ES-I3 (cell line): ENCODE measurements at regions not wholly inside any gene's neighbourhood (a gene's known extent, or its start where the extent isn't known, plus 50 kb on each side); places are given as distances from the start of the nearest gene placed in this dataset.
"Not testable (repeated sequence)": the region's sequence is repeated elsewhere in the genome, so short reads cannot be mapped to it uniquely, and the experiment has no call there.

ENCODE experiments used
- H3K36me3 ChIP-seq: 2 replicates; pipeline ENCODE4 v1.6.1; 2013; ENCODE audit warnings: mild to moderate bottlenecking, low read length, control low read depth, moderate library complexity; ENCODE audit not compliant: insufficient read depth
- H3K4me1 ChIP-seq: 2 replicates; pipeline ENCODE4 v1.6.1; 2013; ENCODE audit warnings: mild to moderate bottlenecking, control low read depth, low read length; ENCODE audit not compliant: insufficient read depth
- H3K9ac ChIP-seq: 2 replicates; pipeline ENCODE4 v1.6.1; 2013; ENCODE audit warnings: low read depth, mild to moderate bottlenecking, low read length, moderate library complexity
- H3K9me3 ChIP-seq: 2 replicates; pipeline ENCODE4 v1.6.1; 2013; ENCODE audit warnings: mild to moderate bottlenecking, low read length, moderate library complexity; ENCODE audit not compliant: control insufficient read depth, insufficient read depth

DNA sequence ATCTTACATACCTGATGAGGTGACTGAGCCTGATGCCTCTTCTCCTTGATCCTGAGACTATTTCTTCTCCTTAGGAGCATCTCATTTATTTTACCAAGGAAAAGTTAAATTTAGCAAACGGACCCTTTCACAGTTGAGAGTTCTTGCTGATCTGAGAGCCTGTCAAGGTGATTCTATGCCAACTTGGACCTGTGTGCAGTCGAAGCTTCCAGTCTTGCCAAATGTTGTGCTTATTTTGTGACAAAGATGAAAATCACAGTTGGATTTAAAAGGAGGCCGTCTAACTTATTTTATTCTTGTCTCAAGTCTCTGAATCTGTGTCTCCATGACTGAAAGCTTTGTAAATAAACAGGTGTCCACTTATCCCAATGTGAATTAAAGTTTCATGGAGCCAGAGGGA lies 296.3 kb upstream of the EPHA3 start:
- Histone ChIP-seq H3K9me3 (no peaks in the 10 kb centered on the region), H3K4me1 (peaks cover 4% of the 10 kb centered on the region; the same call in 1 of the 2 replicates), H3K36me3 (no peaks in the 10 kb centered on the region), H3K9ac (no peak overlapping the region)

DNA sequence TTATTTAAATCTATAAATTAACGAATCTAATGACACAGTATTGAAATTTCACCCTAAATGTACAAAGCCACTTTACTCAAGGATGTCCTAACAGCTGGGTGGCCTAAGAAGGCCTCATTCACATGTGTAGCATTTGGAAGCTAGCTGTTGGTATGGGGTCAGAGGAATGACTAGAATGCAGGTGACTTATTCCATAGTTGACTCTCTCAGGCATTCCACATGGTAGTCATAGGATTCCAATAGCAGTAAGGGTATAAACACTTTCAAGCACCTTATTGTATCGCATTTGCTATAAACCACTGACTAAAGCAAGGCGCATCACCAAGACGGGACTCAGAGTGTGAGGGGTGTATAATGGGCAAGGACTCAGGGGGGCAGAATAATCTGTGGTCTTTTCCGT lies 294.8 kb upstream of the EPHA3 start:
- H3K36me3 ChIP-seq: no peaks in the 10 kb centered on the region
- no peak overlapping the region for H3K9ac ChIP-seq
- no peaks in the 10 kb centered on the region for H3K9me3 ChIP-seq
- H3K4me1 ChIP-seq: peaks cover 4% of the 10 kb centered on the region; the same call in 1 of the 2 replicates

DNA sequence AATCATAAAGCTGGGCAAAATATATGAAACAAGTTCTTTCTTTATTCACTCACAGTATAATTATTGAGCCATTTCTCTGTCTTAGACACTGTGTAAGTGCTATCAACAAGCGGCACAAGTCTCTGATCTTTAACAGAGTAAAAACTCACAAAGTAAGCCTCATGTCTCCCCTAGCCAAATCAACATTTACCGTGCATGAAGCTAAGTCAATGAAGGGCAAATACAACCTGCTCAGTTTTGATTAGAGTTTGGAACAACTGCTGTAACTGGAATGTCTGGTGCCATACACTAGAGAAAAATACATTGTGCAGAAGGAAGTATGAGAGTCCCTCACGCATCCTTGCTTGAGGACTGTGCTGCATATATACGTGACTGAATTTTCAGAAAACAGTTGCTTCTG lies 291.0 kb upstream of the EPHA3 start:
- H3K36me3 ChIP-seq: no peaks in the 10 kb centered on the region
- H3K9me3 ChIP-seq: no peaks in the 10 kb centered on the region
- H3K9ac ChIP-seq: no peak overlapping the region
- H3K4me1 ChIP-seq: no peaks in the 10 kb centered on the region

- H3K9ac ChIP-seq: no peak overlapping the region
- no peaks in the 10 kb centered on the region for H3K4me1 ChIP-seq
- no peaks in the 10 kb centered on the region for H3K36me3 ChIP-seq
- H3K9me3 ChIP-seq: no peaks in the 10 kb centered on the region
Observed at GRCh38 chr3:88824666-88825564, 282.5 kb upstream of the EPHA3 start.

GRCh38 chr3:88828466-88828865 lies 279.0 kb upstream of the EPHA3 start:
- H3K4me1 ChIP-seq: no peaks in the 10 kb centered on the region
- H3K36me3 ChIP-seq: no peaks in the 10 kb centered on the region
- no peaks in the 10 kb centered on the region for H3K9me3 ChIP-seq
- H3K9ac ChIP-seq: no peak overlapping the region

GRCh38 chr3:88852606-88853005 lies 254.8 kb upstream of the EPHA3 start:
- Histone ChIP-seq H3K36me3 (no peaks in the 10 kb centered on the region), H3K9ac (no peak overlapping the region), H3K4me1 (no peaks in the 10 kb centered on the region), H3K9me3 (no peaks in the 10 kb centered on the region)

- Histone ChIP-seq H3K36me3 (no peaks in the 10 kb centered on the region), H3K4me1 (no peaks in the 10 kb centered on the region), H3K9ac (no peak overlapping the region), H3K9me3 (no peaks in the 10 kb centered on the region)
Observed at GRCh38 chr3:88863196-88863595, 244.2 kb upstream of the EPHA3 start.

DNA sequence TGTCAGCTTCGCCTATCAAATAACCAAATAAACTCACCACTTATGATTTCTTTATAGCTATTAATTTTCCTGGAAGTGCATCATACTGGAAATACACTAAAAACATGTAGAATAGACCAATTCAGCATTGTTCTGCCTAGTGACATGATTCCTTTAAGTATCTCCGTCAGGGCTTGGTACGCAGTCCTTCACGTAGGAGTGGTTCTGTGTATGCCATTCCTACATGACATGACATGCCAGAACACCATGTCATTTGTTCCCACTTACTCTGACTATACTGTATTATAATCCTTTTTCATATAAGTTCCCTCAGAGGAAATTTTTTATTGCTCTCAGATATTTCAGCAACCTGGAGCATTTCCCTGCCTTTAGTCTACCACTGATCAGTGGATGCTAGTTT lies 230.7 kb upstream of the EPHA3 start:
- Histone ChIP-seq H3K9me3 (no peaks in the 10 kb centered on the region), H3K9ac (no peak overlapping the region), H3K36me3 (no peaks in the 10 kb centered on the region), H3K4me1 (no peaks in the 10 kb centered on the region)

- H3K36me3 ChIP-seq: no peaks in the 10 kb centered on the region
- no peak overlapping the region for H3K9ac ChIP-seq
- H3K4me1 ChIP-seq: no peaks in the 10 kb centered on the region
Observed at GRCh38 chr3:88879905-88880304, 227.5 kb upstream of the EPHA3 start.

GRCh38 chr3:88882121-88882520 lies 225.3 kb upstream of the EPHA3 start:
- no peaks in the 10 kb centered on the region for H3K9me3 ChIP-seq
- H3K9ac ChIP-seq: no peak overlapping the region
- H3K36me3 ChIP-seq: no peaks in the 10 kb centered on the region
- no peaks in the 10 kb centered on the region for H3K4me1 ChIP-seq

More at GRCh38 chr3:88879905-88880304, 227.5 kb upstream of the EPHA3 start:
- H3K9me3 ChIP-seq: no peaks in the 10 kb centered on the region

DNA sequence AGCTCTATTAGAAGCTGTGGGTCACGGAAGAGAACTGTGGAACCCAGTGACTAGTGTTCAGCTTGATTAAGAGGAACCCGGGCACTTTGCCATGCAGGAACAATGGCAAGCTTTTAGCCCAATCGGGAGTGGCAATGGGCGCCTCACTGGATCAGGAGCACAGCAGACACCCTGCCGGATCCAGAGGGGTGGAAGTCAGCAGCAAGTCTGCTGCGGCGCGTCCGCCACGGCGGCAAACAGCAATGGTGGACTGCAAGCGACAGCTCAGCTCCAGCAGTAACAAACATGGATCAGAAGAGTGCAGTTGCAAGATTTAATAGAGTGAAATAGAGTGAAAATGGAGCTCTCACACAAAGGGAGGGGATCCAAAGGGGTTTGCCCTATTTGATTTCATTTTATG lies 220.8 kb upstream of the EPHA3 start:
- not testable (repeated sequence) for H3K9me3 ChIP-seq, H3K4me1 ChIP-seq, H3K9ac ChIP-seq, H3K36me3 ChIP-seq

- H3K36me3 ChIP-seq: no peaks in the 10 kb centered on the region
- H3K9ac ChIP-seq: no peak overlapping the region
- no peaks in the 10 kb centered on the region for H3K4me1 ChIP-seq
- no peaks in the 10 kb centered on the region for H3K9me3 ChIP-seq
Observed at GRCh38 chr3:88896026-88896425, 211.4 kb upstream of the EPHA3 start.

DNA sequence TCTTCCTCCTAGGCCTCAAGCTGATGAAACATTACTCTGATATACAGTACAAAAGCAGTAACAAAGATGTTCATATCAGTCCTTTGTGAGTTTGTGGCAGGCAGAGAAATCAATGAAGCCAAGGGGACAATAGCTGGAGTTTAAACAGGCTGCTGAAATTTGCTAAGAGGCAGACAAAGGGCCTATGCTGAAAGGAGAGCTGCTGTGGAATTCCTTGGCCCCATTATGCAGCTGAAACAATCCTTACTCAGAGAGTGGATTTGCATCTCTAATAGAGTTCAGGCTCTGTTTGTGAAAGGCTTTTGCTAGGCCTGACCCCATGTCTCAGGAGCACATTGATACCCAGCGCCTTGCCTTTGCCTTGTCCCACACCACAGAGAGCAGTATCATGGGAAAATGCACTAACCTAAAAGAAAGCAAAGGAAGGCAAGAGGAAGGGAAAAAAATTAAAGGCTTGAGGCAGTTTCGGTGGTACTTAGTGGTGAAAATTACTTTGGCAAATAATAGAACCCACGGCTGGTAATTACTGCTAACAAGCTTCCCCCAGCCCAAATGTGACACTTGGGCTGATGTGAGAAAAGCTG lies 195.0 kb upstream of the EPHA3 start:
- Histone ChIP-seq H3K9me3 (no peaks in the 10 kb centered on the region), H3K36me3 (no peaks in the 10 kb centered on the region), H3K4me1 (peaks cover 10% of the 10 kb centered on the region), H3K9ac (no peak overlapping the region)

DNA sequence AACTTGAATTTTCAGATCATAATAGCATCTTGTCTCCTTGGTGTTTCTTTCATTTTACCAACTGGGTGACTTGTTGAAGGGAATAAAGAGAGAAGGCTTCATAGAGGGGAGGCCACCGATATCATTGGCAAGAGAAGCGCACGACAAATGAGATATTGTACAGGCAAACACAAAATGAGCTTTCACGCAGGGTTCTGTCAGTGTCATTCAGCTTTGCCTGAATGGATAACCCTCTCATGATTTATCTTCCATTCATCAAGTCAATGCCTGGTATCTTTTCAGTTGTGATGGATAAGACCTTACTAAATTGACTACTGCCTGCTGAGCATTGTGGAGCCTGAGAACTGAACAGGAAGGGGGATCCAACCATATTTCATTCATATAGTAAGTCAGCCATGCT lies 188.6 kb upstream of the EPHA3 start:
- Histone ChIP-seq H3K36me3 (no peaks in the 10 kb centered on the region), H3K9ac (no peak overlapping the region), H3K4me1 (no peaks in the 10 kb centered on the region)

DNA sequence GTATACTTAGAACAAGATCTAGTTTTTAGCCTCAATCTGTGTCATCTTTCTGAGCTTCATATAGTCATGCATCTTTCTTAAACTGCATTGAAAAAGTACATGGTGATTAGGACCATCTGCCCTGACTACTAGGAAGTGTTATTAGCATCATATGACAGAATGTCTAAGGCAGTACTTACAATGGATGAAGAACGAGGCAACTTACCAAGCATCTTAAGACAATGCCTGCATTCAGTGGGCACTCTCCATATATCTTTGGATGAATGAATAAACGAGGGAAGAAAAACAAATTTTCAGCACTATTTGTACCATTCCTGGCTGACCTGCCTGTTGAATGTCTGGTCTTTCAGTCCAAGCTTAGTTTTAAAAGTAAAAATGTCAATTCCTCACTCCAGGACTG lies 185.4 kb upstream of the EPHA3 start:
- Histone ChIP-seq H3K9me3 (no peaks in the 10 kb centered on the region), H3K36me3 (no peaks in the 10 kb centered on the region), H3K9ac (no peak overlapping the region), H3K4me1 (no peaks in the 10 kb centered on the region)

More for the DNA sequence above, 188.6 kb upstream of the EPHA3 start:
- H3K9me3 ChIP-seq: no peaks in the 10 kb centered on the region
